ENCODE measurements at regions not wholly inside any gene's neighbourhood (a gene's known extent, or its start where the extent isn't known, plus 50 kb on each side); places are given as distances from the start of the nearest gene placed in this dataset.

- TF ChIP-seq POLR2A (IDR thresholded peaks at IDR 0.05; ENCODE audit: low read length), result no peak
- no peak for TF ChIP-seq GATA1 (IDR thresholded peaks at IDR 0.05; ENCODE audit: low read depth, low read length)
Measured at GRCh38 chr16:55192734-55193133, 131.3 kb upstream of the IRX6 start.

All from erythroblast (primary cell).